Aorta (tissue), 5 donors: ENCODE measurements at regions not wholly inside any gene's neighbourhood (a gene's known extent, or its start where the extent isn't known, plus 50 kb on each side); places are given as distances from the start of the nearest gene placed in this dataset.
A peak's percentile ranks its signal among the peaks of the same experiment; 100 is the strongest.

Experiments used
- ATAC-seq: fragments of 200-7000 bp; cut with Tn5 transposase; one replicate; pipeline ENCODE4 v1.9.1; 2022; ENCODE audit warnings: moderate library complexity; ENCODE audit not compliant: low FRiP score
- DNase-seq, 2 donors: peaks; one replicate each; pipeline ENCODE4 v3.0.0-alpha.2; 2020
- H3K27ac ChIP-seq, 2 donors: one replicate each; pipeline ENCODE4 v1.5.1; 2013; ENCODE audit warnings: low read length in 2 of 2, mild to moderate bottlenecking in 2 of 2, moderate library complexity in 2 of 2, control low read depth in 1 of 2, inconsistent platforms in 1 of 2, low read depth in 1 of 2
- H3K27me3 ChIP-seq, 2 donors: one replicate each; pipeline ENCODE4 v1.6.1; 2013; ENCODE audit warnings: control low read depth in 1 of 2, low read length in 1 of 2, mild to moderate bottlenecking in 1 of 2, moderate library complexity in 1 of 2; ENCODE audit not compliant: insufficient read depth in 2 of 2, control insufficient read depth in 1 of 2
- H3K36me3 ChIP-seq, 2 donors: one replicate each; pipeline ENCODE4 v1.6.1; 2013; ENCODE audit warnings: control low read depth in 1 of 2, low read length in 1 of 2, mild to moderate bottlenecking in 1 of 2; ENCODE audit not compliant: insufficient read depth in 2 of 2, control insufficient read depth in 1 of 2
- H3K4me1 ChIP-seq, 2 donors: one replicate each; pipeline ENCODE4 v1.6.1; 2013; ENCODE audit warnings: low read length in 2 of 2, control low read depth in 1 of 2, mild to moderate bottlenecking in 1 of 2, moderate library complexity in 1 of 2; ENCODE audit not compliant: insufficient read depth in 2 of 2, control insufficient read depth in 1 of 2
- H3K4me3 ChIP-seq, 2 donors: one replicate each; pipeline ENCODE4 v1.5.1; 2013; ENCODE audit warnings: low read length in 2 of 2, control low read depth in 1 of 2, mild to moderate bottlenecking in 1 of 2
- H3K9me3 ChIP-seq: one replicate; pipeline ENCODE4 v1.6.1; 2013; ENCODE audit warnings: mild to moderate bottlenecking, low read length; ENCODE audit not compliant: control insufficient read depth
- WGBS, 2 donors: extraction: QIAGEN DNeasy Blood & Tissue Kit; methylation state at CpG; one replicate each; pipeline ENCODE4 v1.1.7; 2013; 5-methylcytosine and 5-hydroxymethylcytosine counted together
- intact Hi-C, 2 donors: fragments of 100-400 bp; cut with DNase I; formaldehyde crosslinking; loops; one replicate each; pipeline versions ENCODE4 v1.14.2 to v1.15.0; 2022
- donor health status: healthy with polysubstance abuse.
- donor health status: Bipolar disorder and iron deficiency.
- donor health status: DM: no; HTN: no; CAD: no.
- donor health status: DM: no; HTN: no; CAD: no.
- donor health status: DM: yes; HTN: yes; CAD: no.

- ATAC-seq (peak; percentile 62), DNase-seq (no peak)
- Histone ChIP-seq H3K4me3 (peak overlapping the region in 1 of 2 donors; percentile 6), H3K9me3 (no peaks in the 10 kb centered on the region), H3K36me3 (no peaks in the 10 kb centered on the region), H3K27ac (no peak overlapping the region), H3K27me3 (no peaks in the 10 kb centered on the region), H3K4me1 (no peaks in the 10 kb centered on the region)
- WGBS, 2 donors, result 4 to 8% methylated on average over 4 of the region's 4 CpGs
- intact Hi-C loops, result loop anchor here in 1 of 2 donors (10.0 kb wide), 1 partner anchor 221 kb away; no protein-coding TSS in a partner anchor
Measured at GRCh38 chr1:72623299-72623708, 341.0 kb upstream of the NEGR1 start.

GRCh38 chr1:72620453-72620852 is 338.1 kb upstream of the NEGR1 start:
- H3K27me3 ChIP-seq, result no peaks in the 10 kb centered on the region
- no peak for DNase-seq
- intact Hi-C loops, result loop anchor here in 1 of 2 donors (10.0 kb wide), 1 partner anchor 224 kb away; no protein-coding TSS in a partner anchor

GRCh38 chr1:72606216-72606810 is 324.0 kb upstream of the NEGR1 start:
- Histone ChIP-seq H3K4me3 (no peak overlapping the region), H3K36me3 (no peaks in the 10 kb centered on the region), H3K27me3 (no peaks in the 10 kb centered on the region), H3K9me3 (no peaks in the 10 kb centered on the region), H3K4me1 (no peaks in the 10 kb centered on the region), H3K27ac (no peak overlapping the region)
- intact Hi-C loops, result no loop called here
- DNase-seq (no peak), ATAC-seq (no peak)
- WGBS, 2 donors, result 29 to 35% methylated on average over 3 of the region's 3 CpGs

More at GRCh38 chr1:72620453-72620852, 338.1 kb upstream of the NEGR1 start:
- 11 to 17% methylated on average over 2 of the region's 2 CpGs for WGBS, 2 donors
- no peaks in the 10 kb centered on the region for H3K36me3 ChIP-seq
- no peaks in the 10 kb centered on the region for H3K9me3 ChIP-seq
- no peak for ATAC-seq
- no peaks in the 10 kb centered on the region for H3K4me1 ChIP-seq
- no peak overlapping the region for H3K4me3 ChIP-seq
- no peak overlapping the region for H3K27ac ChIP-seq

- no peaks in the 10 kb centered on the region for H3K9me3 ChIP-seq
- H3K27me3 ChIP-seq, result no peaks in the 10 kb centered on the region
- no peak overlapping the region for H3K4me3 ChIP-seq
- H3K27ac ChIP-seq, result no peak overlapping the region
- 72% methylated on average over 6 of the region's 6 CpGs for WGBS, 2 donors
- H3K4me1 ChIP-seq, result no peaks in the 10 kb centered on the region
- no peak for DNase-seq
- ATAC-seq, result no peak
- H3K36me3 ChIP-seq, result no peaks in the 10 kb centered on the region
- intact Hi-C loops, result no loop called here
Measured at GRCh38 chr1:72601035-72601674, 318.8 kb upstream of the NEGR1 start.

GRCh38 chr1:72586023-72586685 is 303.8 kb upstream of the NEGR1 start:
- H3K27ac ChIP-seq, result no peak overlapping the region
- H3K9me3 ChIP-seq, result no peaks in the 10 kb centered on the region
- H3K4me3 ChIP-seq, result no peak overlapping the region
- 78 to 84% methylated on average over 8 of the region's 8 CpGs for WGBS, 2 donors
- no peak for DNase-seq
- ATAC-seq, result no peak
- intact Hi-C loops, result no loop called here
- H3K27me3 ChIP-seq, result no peaks in the 10 kb centered on the region
- H3K36me3 ChIP-seq, result no peaks in the 10 kb centered on the region
- no peaks in the 10 kb centered on the region for H3K4me1 ChIP-seq

GRCh38 chr1:72579629-72580028 is 297.3 kb upstream of the NEGR1 start:
- no peak for ATAC-seq
- intact Hi-C loops, result no loop called here
- no peaks in the 10 kb centered on the region for H3K36me3 ChIP-seq
- no peak for DNase-seq
- no peak overlapping the region for H3K27ac ChIP-seq
- no peaks in the 10 kb centered on the region for H3K9me3 ChIP-seq
- H3K4me1 ChIP-seq, result no peaks in the 10 kb centered on the region
- no peak overlapping the region for H3K4me3 ChIP-seq
- WGBS, 2 donors, result 62 to 63% methylated on average over 2 of the region's 2 CpGs
- no peaks in the 10 kb centered on the region for H3K27me3 ChIP-seq

- H3K4me3 ChIP-seq, result no peak overlapping the region
- no peaks in the 10 kb centered on the region for H3K27me3 ChIP-seq
- no peaks in the 10 kb centered on the region for H3K36me3 ChIP-seq
- no peaks in the 10 kb centered on the region for H3K4me1 ChIP-seq
- H3K27ac ChIP-seq, result no peak overlapping the region
- no peaks in the 10 kb centered on the region for H3K9me3 ChIP-seq
- DNase-seq (no peak), ATAC-seq (no peak)
- intact Hi-C loops, result no loop called here
- 34 to 37% methylated on average over 2 of the region's 2 CpGs for WGBS, 2 donors
Measured at GRCh38 chr1:72570815-72571214, 288.5 kb upstream of the NEGR1 start.

- no peak overlapping the region for H3K4me3 ChIP-seq
- no peak for DNase-seq
- H3K36me3 ChIP-seq, result no peaks in the 10 kb centered on the region
- intact Hi-C loops, result no loop called here
- H3K27me3 ChIP-seq, result no peaks in the 10 kb centered on the region
- no peaks in the 10 kb centered on the region for H3K4me1 ChIP-seq
- ATAC-seq, result no peak
- WGBS, 2 donors, result 69 to 84% methylated on average over 1 of the region's 1 CpG
- H3K9me3 ChIP-seq, result no peaks in the 10 kb centered on the region
- no peak overlapping the region for H3K27ac ChIP-seq
Measured at GRCh38 chr1:72568113-72568512, 285.8 kb upstream of the NEGR1 start.

- ATAC-seq, result no peak
Measured at GRCh38 chr1:72567521-72567920, 285.2 kb upstream of the NEGR1 start.

More at GRCh38 chr1:72567521-72567920, 285.2 kb upstream of the NEGR1 start:
- intact Hi-C loops, result no loop called here
- H3K27me3 ChIP-seq, result no peaks in the 10 kb centered on the region
- DNase-seq, result no peak
- H3K36me3 ChIP-seq, result no peaks in the 10 kb centered on the region
- no peaks in the 10 kb centered on the region for H3K9me3 ChIP-seq
- H3K4me3 ChIP-seq, result no peak overlapping the region
- no peaks in the 10 kb centered on the region for H3K4me1 ChIP-seq
- H3K27ac ChIP-seq, result no peak overlapping the region
